ENCODE measurements at regions not wholly inside any gene's neighbourhood (a gene's known extent, or its start where the extent isn't known, plus 50 kb on each side); places are given as distances from the start of the nearest gene placed in this dataset.

- TF ChIP-seq USF1 (IDR thresholded peaks at IDR 0.05; ENCODE audit: borderline replicate concordance, low read depth) (no peak), NRF1 (IDR thresholded peaks at IDR 0.05; ENCODE audit: low read depth, low read length) (no peak), TAF1 (IDR thresholded peaks at IDR 0.05; ENCODE audit: borderline replicate concordance, low read depth, low read length) (0 out of 2 replicates have a peak, but pooled peaks have one; percentile 49), FOXJ3 (CRISPR knock-in tag; IDR thresholded peaks at IDR 0.05) (no peak), RCOR1 (IDR thresholded peaks at IDR 0.05; ENCODE audit: low read length) (0 out of 2 replicates have a peak, but pooled peaks have one; percentile 6), REST (IDR thresholded peaks at IDR 0.05; ENCODE audit: low read depth, low read length) (no peak), RFX5 (IDR thresholded peaks at IDR 0.05; ENCODE audit: low read length) (no peak; the same call in 1 of the 2 replicates), FOXM1 (IDR thresholded peaks at IDR 0.05; ENCODE audit: low read depth) (no peak), TEAD4 (IDR thresholded peaks at IDR 0.05; ENCODE audit: borderline replicate concordance, insufficient read depth) (peak; percentile 69; the same call in 1 of the 2 replicates)
Observed at GRCh38 chr6:22147921-22148776, 148.7 kb downstream of the PRL start (continued).

GRCh38 chr6:22149096-22149495, 147.7 kb downstream of the PRL start:
- Histone ChIP-seq H3K27me3 (ENCODE audit: insufficient read depth) (no peaks in the 10 kb centered on the region), H3K27ac (ENCODE audit: low read depth in 2 of 2, low read length in 1 of 2) (peak overlapping the region; percentile 61 to 99), H3K36me3 (replicated peaks in 1 of 2; ENCODE audit: control insufficient read depth in 1 of 2, insufficient read depth in 2 of 2, low read length in 1 of 2) (peaks cover 0 to 6% of the 10 kb centered on the region in 2 experiments), H3K4me2 (peak overlapping the region; percentile 89; the same call in 1 of the 2 replicates), H3K9ac (no peak overlapping the region), H3K4me1 (ENCODE audit: control insufficient read depth in 1 of 2, insufficient read depth in 2 of 2, low read depth in 1 of 2, low read length in 1 of 2) (peaks cover 16 to 30% of the 10 kb centered on the region in 2 experiments; a peak in 3 of 4 replicates), H3K9me2 (no peaks in the 10 kb centered on the region), H3K9me3 (no peaks in the 10 kb centered on the region), H3K4me3 (ENCODE audit: low read depth in 2 of 2, low read length in 1 of 2) (peak overlapping the region in 1 of 2 experiments; percentile 75; a peak in 2 of 4 replicates), H3K79me2 (ENCODE audit: insufficient read depth) (no peaks in the 10 kb centered on the region), H2AFZ (ENCODE audit: low read depth) (no peak overlapping the region), H3F3A (replicated peaks; ENCODE audit: insufficient read depth) (peaks cover 7% of the 10 kb centered on the region), H4K20me1 (ENCODE audit: insufficient read depth) (no peaks in the 10 kb centered on the region)
- POLR2A ChIA-PET, result interaction anchor here (1.8 to 6.0 kb wide), 7 partner anchors 146 to 1297 kb away, joined by 5 to 173 read pairs (median 18); partner anchors contain the start of gene SOX4
- peak; percentile 32 for DNase-seq
- WGBS (ENCODE audit: low lambda C conversion rate), result 21% methylated on average over 3 of the region's 3 CpGs
- CTCF ChIA-PET, result interaction anchor here (0.9 to 6.2 kb wide), 7 partner anchors 9 to 1585 kb away, joined by 3 to 64 read pairs (median 6); partner anchors contain the start of gene SOX4
- TF ChIP-seq NRF1 (IDR thresholded peaks at IDR 0.05; ENCODE audit: low read depth, low read length) (no peak), CHD2 (IDR thresholded peaks at IDR 0.05; ENCODE audit: low read length, partially characterized antibody) (no peak), GATA2 (CRISPR knock-in tag; IDR thresholded peaks at IDR 0.05) (no peak), RFX5 (IDR thresholded peaks at IDR 0.05; ENCODE audit: low read length) (no peak), ELF1 (IDR thresholded peaks at IDR 0.05) (no peak), TEAD4 (IDR thresholded peaks at IDR 0.05; ENCODE audit: borderline replicate concordance, insufficient read depth) (no peak), YY1 (IDR thresholded peaks at IDR 0.05; ENCODE audit: low read depth) (no peak), IRF3 (IDR thresholded peaks at IDR 0.05; ENCODE audit: low read depth, low read length) (no peak), SMC3 (IDR thresholded peaks at IDR 0.05; ENCODE audit: low read depth, low read length) (no peak; the same call in 1 of the 2 replicates), FOXM1 (IDR thresholded peaks at IDR 0.05; ENCODE audit: low read depth) (no peak), EP300 (IDR thresholded peaks at IDR 0.05; ENCODE audit: borderline replicate concordance in 1 of 2, low read depth in 1 of 2, low read length in 1 of 2) (no peak), FOXJ3 (CRISPR knock-in tag; IDR thresholded peaks at IDR 0.05) (no peak), MEF2A (IDR thresholded peaks at IDR 0.05; ENCODE audit: borderline replicate concordance, low read depth) (no peak), ZBTB33 (IDR thresholded peaks at IDR 0.05; ENCODE audit: borderline replicate concordance, low read depth) (no peak), TCF12 (IDR thresholded peaks at IDR 0.05) (no peak), SIN3A (IDR thresholded peaks at IDR 0.05; ENCODE audit: borderline replicate concordance, low read depth, low read length) (no peak), FOSL2 (IDR thresholded peaks at IDR 0.05; ENCODE audit: borderline replicate concordance, low read depth) (no peak)
